Endothelial cell of umbilical vein (primary cell): ENCODE measurements at regions not wholly inside any gene's neighbourhood (a gene's known extent, or its start where the extent isn't known, plus 50 kb on each side); places are given as distances from the start of the nearest gene placed in this dataset.

Experiments
- BruUV-seq: library from RNA; stranded (reverse); fragments of 400-500 nt; replicated peaks from 2 replicates; lab custom pipeline; 2021; lab: Mats Ljungman, UMichigan
- CTCF ChIA-PET: fragments of 300-600, 350-600 bp; sonication (Branson Sonifier 250); formaldehyde crosslinking; loops from one replicate; lab custom pipeline; 2021; ENCODE audit warnings: antibody characterized with exemption, inconsistent platforms; lab: Charles Lee
- POLR2A ChIA-PET: fragments of 300-600, 350-600 bp; sonication (Branson Sonifier 250); formaldehyde crosslinking; loops from one replicate; lab custom pipeline; 2021; ENCODE audit warnings: antibody characterized with exemption, inconsistent platforms; lab: Charles Lee
- DNase-seq: peaks from one replicate; pipeline ENCODE4 v3.0.0-alpha.2; 2011; ENCODE audit warnings: low read depth, low spot score
- FAIRE-seq: peaks from 2 replicates; lab custom pipeline; 2011; peaks lifted over from hg19 to GRCh38; lab: Jason Lieb, UNC
- H2AFZ ChIP-seq: 2 replicates; pipeline ENCODE4 v1.6.0; 2012; ENCODE audit warnings: low read depth, low read length, control low read depth, inconsistent platforms
- H3K27ac ChIP-seq: 2 replicates; pipeline ENCODE4 v1.5.1; 2011; ENCODE audit warnings: low read depth, mild to moderate bottlenecking, control low read depth, low read length, moderate library complexity; ENCODE audit not compliant: insufficient read depth
- H3K27me3 ChIP-seq, 2 experiments: 2 replicates each; pipeline versions ENCODE4 v1.6.0 to v1.6.1; 2011; ENCODE audit warnings: low read length in 2 of 2, mixed read lengths in 1 of 2; ENCODE audit not compliant: control insufficient read depth in 2 of 2, insufficient read depth in 2 of 2
- H3K36me3 ChIP-seq, 2 experiments: 2 replicates in 1 of 2; 3 replicates in 1 of 2; pipeline ENCODE4 v1.5.1; 2011; ENCODE audit warnings: low read length in 2 of 2, mild to moderate bottlenecking in 1 of 2, moderate library complexity in 1 of 2; ENCODE audit not compliant: control insufficient read depth in 2 of 2, insufficient read depth in 2 of 2; ENCODE audit errors: extremely low read depth in 1 of 2
- H3K4me1 ChIP-seq: 3 replicates; pipeline ENCODE4 v1.5.1; 2011; ENCODE audit warnings: mild to moderate bottlenecking, low read length; ENCODE audit not compliant: control insufficient read depth, insufficient read depth; ENCODE audit errors: extremely low read depth
- H3K4me2 ChIP-seq: 2 replicates; pipeline ENCODE4 v1.6.1; 2011; ENCODE audit warnings: low read length, control low read depth, mixed read lengths; ENCODE audit not compliant: insufficient read depth
- H3K4me3 ChIP-seq, 3 experiments: fragments of 200-600 bp in 1 of 3; sonication (generic), shearing (Covaris generic) in 1 of 3; replicated peaks in 1 of 3; 2 replicates each; pipeline ENCODE4 v1.5.1; 2011 to 2016; ENCODE audit warnings: control low read depth in 3 of 3, low read length in 3 of 3, mild to moderate bottlenecking in 2 of 3, inconsistent platforms in 1 of 3, low read depth in 1 of 3, moderate library complexity in 1 of 3; ENCODE audit not compliant: insufficient read depth in 1 of 3
- H3K79me2 ChIP-seq: 2 replicates; pipeline ENCODE4 v1.6.0; 2012; ENCODE audit warnings: low read length, inconsistent platforms; ENCODE audit not compliant: control insufficient read depth, insufficient read depth
- H3K9ac ChIP-seq: replicated peaks from 2 replicates; pipeline ENCODE3; 2011; ENCODE audit warnings: low read length, control low read depth; ENCODE audit not compliant: insufficient read depth; ENCODE audit errors: extremely low read depth
- H3K9me1 ChIP-seq: replicated peaks from 3 replicates; pipeline ENCODE4 v1.6.0; 2011; ENCODE audit warnings: mild to moderate bottlenecking, low read length; ENCODE audit not compliant: control insufficient read depth, insufficient read depth; ENCODE audit errors: extremely low read depth
- H3K9me3 ChIP-seq: replicated peaks from 2 replicates; pipeline ENCODE4 v1.5.1; 2012; ENCODE audit warnings: low read length, inconsistent platforms; ENCODE audit not compliant: control insufficient read depth, insufficient read depth
- H4K20me1 ChIP-seq: replicated peaks from 2 replicates; pipeline ENCODE3; 2011; ENCODE audit warnings: mild to moderate bottlenecking, low read length; ENCODE audit not compliant: control insufficient read depth, insufficient read depth; ENCODE audit errors: extremely low read depth
- EZH2 ChIP-seq: IDR thresholded peaks from 2 replicates; pipeline ENCODE4 v1.6.1; 2012; ENCODE audit warnings: borderline replicate concordance, low read depth, mild to moderate bottlenecking, moderate library complexity, low read length, inconsistent platforms; ENCODE audit not compliant: severe bottlenecking
- FOS ChIP-seq: IDR thresholded peaks from 2 replicates; pipeline ENCODE4 v1.6.1; 2011; ENCODE audit warnings: mild to moderate bottlenecking, low read length, moderate library complexity, borderline replicate concordance; ENCODE audit not compliant: insufficient read depth
- GATA2 ChIP-seq: IDR thresholded peaks from 2 replicates; pipeline ENCODE4 v1.7.0; 2011; ENCODE audit warnings: low read depth, mild to moderate bottlenecking, moderate library complexity, mixed read lengths, low read length; ENCODE audit not compliant: insufficient read length, insufficient read depth
- JUN ChIP-seq: IDR thresholded peaks from 2 replicates; pipeline ENCODE4 v1.6.1; 2011; ENCODE audit warnings: borderline replicate concordance, low read depth; ENCODE audit not compliant: insufficient read length, insufficient read depth
- MYC ChIP-seq: IDR thresholded peaks from one replicate; pipeline ENCODE4 v1.6.1; 2011; ENCODE audit warnings: mild to moderate bottlenecking, low read depth, low read length
- POLR2A ChIP-seq: IDR thresholded peaks from 2 replicates; pipeline ENCODE4 v1.6.1; 2012; ENCODE audit warnings: low read depth, mild to moderate bottlenecking, control low read depth, low read length
- POLR2AphosphoS5 ChIP-seq: IDR thresholded peaks from 2 replicates; pipeline ENCODE4 v1.6.1; 2012; ENCODE audit warnings: low read depth, mild to moderate bottlenecking, control low read depth, low read length, moderate library complexity; ENCODE audit not compliant: insufficient read depth
- dilution Hi-C: fragments of 300-500 bp; cut with MboI; formaldehyde crosslinking; loops from one replicate; pipeline ENCODE4 v1.15.0; 2019; ENCODE audit warnings: low sequenced_read_pairs; ENCODE audit not compliant: extremely low pct_ligation_motif_present
- intact Hi-C: fragments of 100-400 bp; cut with micrococcal nuclease; formaldehyde crosslinking; loops from one replicate; pipeline ENCODE4 v1.10.0; 2022
- TF ChIP-seq, protein P1 (sequence below): IDR thresholded peaks from 2 replicates; pipeline ENCODE4 v1.6.1; 2011; ENCODE audit not compliant: insufficient read depth, insufficient read length
- TF ChIP-seq, protein P2 (sequence below), 2 donors: IDR thresholded peaks; 1 replicate in 1 of 2; 2 replicates in 1 of 2; pipeline ENCODE4 v1.5.1; 2011; ENCODE audit warnings: low read length in 2 of 2, mild to moderate bottlenecking in 2 of 2, moderate library complexity in 2 of 2, control low read depth in 1 of 2, inconsistent platforms in 1 of 2, low read depth in 1 of 2; ENCODE audit not compliant: insufficient read depth in 1 of 2; ENCODE audit errors: extremely low read depth in 1 of 2

- ChIA-PET POLR2A (no interaction called here), CTCF (interaction anchor here (0.8 to 2.4 kb wide), 6 partner anchors 10 to 243 kb away, joined by 3 to 16 read pairs (median 4); no protein-coding TSS in a partner anchor)
- Histone ChIP-seq H3K9me3 (no peaks in the 10 kb centered on the region), H4K20me1 (no peaks in the 10 kb centered on the region), H3K4me1 (no peaks in the 10 kb centered on the region), H3K9ac (no peak overlapping the region), H3K4me3 (no peak overlapping the region), H3K9me1 (no peaks in the 10 kb centered on the region), H3K79me2 (no peaks in the 10 kb centered on the region), H3K36me3 (no peaks in the 10 kb centered on the region), H3K27me3 (no peaks in the 10 kb centered on the region), H2AFZ (no peak overlapping the region), H3K4me2 (no peak overlapping the region), H3K27ac (no peak overlapping the region)
- DNase-seq (no peak), FAIRE-seq (no peak)
- no TSS peak for BruUV-seq
- dilution Hi-C loops (no loop called here), intact Hi-C loops (loop anchor here (10.0 kb wide), 1 partner anchor 193 kb away; no protein-coding TSS in a partner anchor)
- TF ChIP-seq EZH2: no peak
- no peak for TF ChIP-seq POLR2AphosphoS5
- TF ChIP-seq, protein P1, sequence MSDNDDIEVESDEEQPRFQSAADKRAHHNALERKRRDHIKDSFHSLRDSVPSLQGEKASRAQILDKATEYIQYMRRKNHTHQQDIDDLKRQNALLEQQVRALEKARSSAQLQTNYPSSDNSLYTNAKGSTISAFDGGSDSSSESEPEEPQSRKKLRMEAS: no peak
- TF ChIP-seq FOS: no peak
- TF ChIP-seq, protein P2, sequence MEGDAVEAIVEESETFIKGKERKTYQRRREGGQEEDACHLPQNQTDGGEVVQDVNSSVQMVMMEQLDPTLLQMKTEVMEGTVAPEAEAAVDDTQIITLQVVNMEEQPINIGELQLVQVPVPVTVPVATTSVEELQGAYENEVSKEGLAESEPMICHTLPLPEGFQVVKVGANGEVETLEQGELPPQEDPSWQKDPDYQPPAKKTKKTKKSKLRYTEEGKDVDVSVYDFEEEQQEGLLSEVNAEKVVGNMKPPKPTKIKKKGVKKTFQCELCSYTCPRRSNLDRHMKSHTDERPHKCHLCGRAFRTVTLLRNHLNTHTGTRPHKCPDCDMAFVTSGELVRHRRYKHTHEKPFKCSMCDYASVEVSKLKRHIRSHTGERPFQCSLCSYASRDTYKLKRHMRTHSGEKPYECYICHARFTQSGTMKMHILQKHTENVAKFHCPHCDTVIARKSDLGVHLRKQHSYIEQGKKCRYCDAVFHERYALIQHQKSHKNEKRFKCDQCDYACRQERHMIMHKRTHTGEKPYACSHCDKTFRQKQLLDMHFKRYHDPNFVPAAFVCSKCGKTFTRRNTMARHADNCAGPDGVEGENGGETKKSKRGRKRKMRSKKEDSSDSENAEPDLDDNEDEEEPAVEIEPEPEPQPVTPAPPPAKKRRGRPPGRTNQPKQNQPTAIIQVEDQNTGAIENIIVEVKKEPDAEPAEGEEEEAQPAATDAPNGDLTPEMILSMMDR (IDR thresholded peaks at IDR 0.05; ENCODE audit: extremely low read depth in 1 of 2, insufficient read depth in 1 of 2, low read depth in 1 of 2, low read length in 2 of 2): no peak
- TF ChIP-seq GATA2: no peak
- no peak for TF ChIP-seq POLR2A
- TF ChIP-seq JUN: no peak
- no peak for TF ChIP-seq MYC
Measured at GRCh38 chr21:16087523-16087922, 357.7 kb downstream of the USP25 start.
